Lung (tissue), 11 donors: ENCODE measurements at regions not wholly inside any gene's neighbourhood (a gene's known extent, or its start where the extent isn't known, plus 50 kb on each side); places are given as distances from the start of the nearest gene placed in this dataset.

Experiments used
- ATAC-seq: fragments of 200-7000 bp; cut with Tn5 transposase; one replicate; pipeline ENCODE4 v1.9.1; 2020; ENCODE audit warnings: moderate number of reproducible peaks; ENCODE audit not compliant: insufficient read depth, low FRiP score
- DNase-seq, 3 donors: peaks; one replicate each; pipeline ENCODE4 v3.0.0-alpha.2; 2013 to 2017
- H3K27ac ChIP-seq, 2 donors: one replicate each; pipeline ENCODE4 v1.5.1; 2013; ENCODE audit warnings: mild to moderate bottlenecking in 2 of 2, moderate library complexity in 2 of 2, control low read depth in 1 of 2, inconsistent platforms in 1 of 2, low read depth in 1 of 2, low read length in 1 of 2
- H3K27me3 ChIP-seq, 3 donors: one replicate each; pipeline ENCODE4 v1.5.1; 2013; ENCODE audit warnings: low read length in 2 of 3; ENCODE audit not compliant: control insufficient read depth in 3 of 3, insufficient read depth in 3 of 3
- H3K36me3 ChIP-seq, 4 donors: one replicate each; pipeline ENCODE4 v1.5.1; 2013; ENCODE audit warnings: low read length in 4 of 4, mild to moderate bottlenecking in 1 of 4, moderate library complexity in 1 of 4; ENCODE audit not compliant: control insufficient read depth in 4 of 4, insufficient read depth in 4 of 4
- H3K4me1 ChIP-seq, 5 donors: one replicate each; pipeline ENCODE4 v1.5.1; 2013; ENCODE audit warnings: low read length in 5 of 5, mild to moderate bottlenecking in 2 of 5, moderate library complexity in 1 of 5; ENCODE audit not compliant: control insufficient read depth in 5 of 5, insufficient read depth in 5 of 5
- H3K4me3 ChIP-seq: one replicate; pipeline ENCODE4 v1.5.1; 2013; ENCODE audit warnings: mild to moderate bottlenecking, control low read depth, moderate library complexity
- H3K9ac ChIP-seq, 2 donors: one replicate each; pipeline ENCODE4 v1.5.1; 2013; ENCODE audit warnings: low read length in 2 of 2, control low read depth in 1 of 2; ENCODE audit not compliant: insufficient read depth in 1 of 2
- H3K9me3 ChIP-seq, 4 donors: one replicate each; pipeline ENCODE4 v1.5.1; 2013; ENCODE audit warnings: low read length in 3 of 4, mild to moderate bottlenecking in 1 of 4, moderate library complexity in 1 of 4; ENCODE audit not compliant: control insufficient read depth in 4 of 4, insufficient read depth in 3 of 4
- WGBS, 2 donors: extraction: QIAGEN DNeasy Blood & Tissue Kit; methylation state at CpG; one replicate each; pipeline ENCODE4 v1.1.7; 2013; 5-methylcytosine and 5-hydroxymethylcytosine counted together
- TF ChIP-seq, protein P1 (sequence below): IDR thresholded peaks from 2 replicates; pipeline ENCODE4 v1.5.1; 2012; ENCODE audit warnings: mild to moderate bottlenecking; ENCODE audit errors: control extremely low read depth, extremely low read depth
- donor health status: control.
- donor health status: control.
- donor health status: Bipolar disorder and iron deficiency.
- donor health status: healthy.
- donor health status: DM: yes; HTN: yes; CAD: no.

- DNase-seq = no peak
- WGBS, 2 donors = 63 to 76% methylated on average over 1 of the region's 1 CpG
- no peak overlapping the region for H3K27ac ChIP-seq
- H3K9ac ChIP-seq = no peak overlapping the region
- H3K4me3 ChIP-seq = no peak overlapping the region
- ATAC-seq = no peak
- TF ChIP-seq, protein P1, sequence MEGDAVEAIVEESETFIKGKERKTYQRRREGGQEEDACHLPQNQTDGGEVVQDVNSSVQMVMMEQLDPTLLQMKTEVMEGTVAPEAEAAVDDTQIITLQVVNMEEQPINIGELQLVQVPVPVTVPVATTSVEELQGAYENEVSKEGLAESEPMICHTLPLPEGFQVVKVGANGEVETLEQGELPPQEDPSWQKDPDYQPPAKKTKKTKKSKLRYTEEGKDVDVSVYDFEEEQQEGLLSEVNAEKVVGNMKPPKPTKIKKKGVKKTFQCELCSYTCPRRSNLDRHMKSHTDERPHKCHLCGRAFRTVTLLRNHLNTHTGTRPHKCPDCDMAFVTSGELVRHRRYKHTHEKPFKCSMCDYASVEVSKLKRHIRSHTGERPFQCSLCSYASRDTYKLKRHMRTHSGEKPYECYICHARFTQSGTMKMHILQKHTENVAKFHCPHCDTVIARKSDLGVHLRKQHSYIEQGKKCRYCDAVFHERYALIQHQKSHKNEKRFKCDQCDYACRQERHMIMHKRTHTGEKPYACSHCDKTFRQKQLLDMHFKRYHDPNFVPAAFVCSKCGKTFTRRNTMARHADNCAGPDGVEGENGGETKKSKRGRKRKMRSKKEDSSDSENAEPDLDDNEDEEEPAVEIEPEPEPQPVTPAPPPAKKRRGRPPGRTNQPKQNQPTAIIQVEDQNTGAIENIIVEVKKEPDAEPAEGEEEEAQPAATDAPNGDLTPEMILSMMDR = no peak
- no peaks in the 10 kb centered on the region for H3K27me3 ChIP-seq
- no peaks in the 10 kb centered on the region for H3K9me3 ChIP-seq
- H3K4me1 ChIP-seq = no peaks in the 10 kb centered on the region
- H3K36me3 ChIP-seq = no peaks in the 10 kb centered on the region
Measured at GRCh38 chr3:6578526-6578925, 282.4 kb upstream of the GRM7 start.

- no peaks in the 10 kb centered on the region for H3K4me1 ChIP-seq
- WGBS, 2 donors = 69 to 71% methylated on average over 2 of the region's 2 CpGs
- no peaks in the 10 kb centered on the region for H3K36me3 ChIP-seq
- DNase-seq (no peak), ATAC-seq (no peak)
- no peak overlapping the region for H3K27ac ChIP-seq
- no peaks in the 10 kb centered on the region for H3K9me3 ChIP-seq
- no peak overlapping the region for H3K9ac ChIP-seq
- no peak overlapping the region for H3K4me3 ChIP-seq
- H3K27me3 ChIP-seq = no peaks in the 10 kb centered on the region
- TF ChIP-seq, protein P1 = no peak
Measured at GRCh38 chr3:6580808-6581207, 280.1 kb upstream of the GRM7 start.

- Histone ChIP-seq H3K27ac (no peak overlapping the region), H3K36me3 (no peaks in the 10 kb centered on the region), H3K9me3 (no peaks in the 10 kb centered on the region), H3K27me3 (no peaks in the 10 kb centered on the region), H3K4me1 (no peaks in the 10 kb centered on the region), H3K4me3 (no peak overlapping the region), H3K9ac (no peak overlapping the region)
- 86 to 96% methylated on average over 11 of the region's 11 CpGs for WGBS, 2 donors
- DNase-seq (no peak), ATAC-seq (no peak)
- TF ChIP-seq, protein P1 = no peak
Measured at GRCh38 chr3:6585360-6585759, 275.6 kb upstream of the GRM7 start.

DNA sequence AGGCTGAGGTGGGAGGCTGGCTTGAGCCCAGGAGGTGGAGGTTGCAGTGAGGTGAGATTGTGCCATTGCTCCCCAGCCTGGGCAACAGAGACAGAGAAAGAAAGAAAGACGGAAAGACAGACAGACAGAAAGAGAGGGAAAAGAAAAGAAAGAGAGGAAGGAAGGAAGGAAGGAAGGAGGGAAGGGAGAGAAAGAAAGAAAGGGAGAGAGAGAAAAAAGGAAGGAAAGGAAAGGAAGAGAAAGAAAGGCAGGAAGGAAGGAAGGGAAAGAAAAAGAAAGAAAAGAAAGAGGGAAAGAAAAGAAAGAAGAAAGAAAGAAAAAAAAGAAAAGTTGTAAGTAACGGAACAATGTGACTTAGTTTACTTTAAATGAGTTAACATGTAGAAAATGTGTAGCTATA is 260.7 kb upstream of the GRM7 start:
- H3K4me1 ChIP-seq = no peaks in the 10 kb centered on the region
- ATAC-seq (no peak), DNase-seq (no peak)
- no peaks in the 10 kb centered on the region for H3K27me3 ChIP-seq
- H3K27ac ChIP-seq = no peak overlapping the region
- TF ChIP-seq, protein P1 = no peak
- H3K9ac ChIP-seq = no peak overlapping the region
- 84 to 89% methylated on average over 2 of the region's 2 CpGs for WGBS, 2 donors
- H3K9me3 ChIP-seq = no peaks in the 10 kb centered on the region
- H3K36me3 ChIP-seq = no peaks in the 10 kb centered on the region
- no peak overlapping the region for H3K4me3 ChIP-seq
